ENCODE measurements at regions not wholly inside any gene's neighbourhood (a gene's known extent, or its start where the extent isn't known, plus 50 kb on each side); places are given as distances from the start of the nearest gene placed in this dataset.

GRCh38 chr3:176352716-176353334, 844.5 kb downstream of the TBL1XR1 start:
- no peak overlapping the region for H3K4me3 ChIP-seq (IDR thresholded peaks at IDR 0.05; ENCODE audit: insufficient read depth, low read depth, low read length)
- H3K27me3 ChIP-seq (ENCODE audit: insufficient read depth, low read depth), result no peaks in the 10 kb centered on the region
- H4K20me1 ChIP-seq (ENCODE audit: insufficient read depth), result no peaks in the 10 kb centered on the region
- no peak for TF ChIP-seq CTCF (conservative IDR thresholded peaks at IDR 0.05; ENCODE audit: low read depth, low read length)
- H3K4me1 ChIP-seq (ENCODE audit: low read depth, poor library complexity, severe bottlenecking), result no peaks in the 10 kb centered on the region
- no peak overlapping the region for H3K9ac ChIP-seq
- no peaks in the 10 kb centered on the region for H3K36me3 ChIP-seq (ENCODE audit: insufficient read depth)
- H2AFZ ChIP-seq (ENCODE audit: low read depth), result no peak overlapping the region
- H3K79me2 ChIP-seq (ENCODE audit: insufficient read depth, low read depth), result no peaks in the 10 kb centered on the region
- H3K27ac ChIP-seq, result no peak overlapping the region
- no peak overlapping the region for H3K4me2 ChIP-seq

- Histone ChIP-seq H2AFZ (ENCODE audit: low read depth) (no peak overlapping the region), H3K9ac (no peak overlapping the region), H3K4me3 (IDR thresholded peaks at IDR 0.05; ENCODE audit: insufficient read depth, low read depth, low read length) (no peak overlapping the region), H3K79me2 (ENCODE audit: insufficient read depth, low read depth) (no peaks in the 10 kb centered on the region), H3K27ac (no peak overlapping the region), H3K36me3 (ENCODE audit: insufficient read depth) (no peaks in the 10 kb centered on the region), H3K27me3 (ENCODE audit: insufficient read depth, low read depth) (no peaks in the 10 kb centered on the region), H4K20me1 (ENCODE audit: insufficient read depth) (no peaks in the 10 kb centered on the region), H3K4me2 (no peak overlapping the region), H3K4me1 (ENCODE audit: low read depth, poor library complexity, severe bottlenecking) (no peaks in the 10 kb centered on the region)
- TF ChIP-seq CTCF (conservative IDR thresholded peaks at IDR 0.05; ENCODE audit: low read depth, low read length), result no peak
Observed at GRCh38 chr3:176351408-176351807, 845.9 kb downstream of the TBL1XR1 start.

GRCh38 chr3:176349706-176350105, 847.6 kb downstream of the TBL1XR1 start:
- H3K27ac ChIP-seq, result no peak overlapping the region
- H3K36me3 ChIP-seq (ENCODE audit: insufficient read depth), result no peaks in the 10 kb centered on the region
- no peaks in the 10 kb centered on the region for H3K79me2 ChIP-seq (ENCODE audit: insufficient read depth, low read depth)
- no peak overlapping the region for H3K4me3 ChIP-seq (IDR thresholded peaks at IDR 0.05; ENCODE audit: insufficient read depth, low read depth, low read length)
- no peak overlapping the region for H3K4me2 ChIP-seq
- H2AFZ ChIP-seq (ENCODE audit: low read depth), result no peak overlapping the region
- no peak for TF ChIP-seq CTCF (conservative IDR thresholded peaks at IDR 0.05; ENCODE audit: low read depth, low read length)
- no peaks in the 10 kb centered on the region for H3K27me3 ChIP-seq (ENCODE audit: insufficient read depth, low read depth)
- no peak overlapping the region for H3K9ac ChIP-seq
- no peaks in the 10 kb centered on the region for H4K20me1 ChIP-seq (ENCODE audit: insufficient read depth)
- no peaks in the 10 kb centered on the region for H3K4me1 ChIP-seq (ENCODE audit: low read depth, poor library complexity, severe bottlenecking)

- no peaks in the 10 kb centered on the region for H3K27me3 ChIP-seq (ENCODE audit: insufficient read depth, low read depth)
- no peaks in the 10 kb centered on the region for H3K79me2 ChIP-seq (ENCODE audit: insufficient read depth, low read depth)
- H3K36me3 ChIP-seq (ENCODE audit: insufficient read depth), result no peaks in the 10 kb centered on the region
- H3K4me3 ChIP-seq (IDR thresholded peaks at IDR 0.05; ENCODE audit: insufficient read depth, low read depth, low read length), result no peak overlapping the region
- H4K20me1 ChIP-seq (ENCODE audit: insufficient read depth), result no peaks in the 10 kb centered on the region
- H3K27ac ChIP-seq, result no peak overlapping the region
- no peak overlapping the region for H3K4me2 ChIP-seq
- H2AFZ ChIP-seq (ENCODE audit: low read depth), result no peak overlapping the region
- TF ChIP-seq CTCF (conservative IDR thresholded peaks at IDR 0.05; ENCODE audit: low read depth, low read length), result no peak
- H3K4me1 ChIP-seq (ENCODE audit: low read depth, poor library complexity, severe bottlenecking), result no peaks in the 10 kb centered on the region
- H3K9ac ChIP-seq, result no peak overlapping the region
Observed at GRCh38 chr3:176347424-176348146, 849.7 kb downstream of the TBL1XR1 start.

All from KMS-11 (cell line).